ENCODE measurements at regions not wholly inside any gene's neighbourhood (a gene's known extent, or its start where the extent isn't known, plus 50 kb on each side); places are given as distances from the start of the nearest gene placed in this dataset.

GRCh38 chrX:1002611-1003010 is 209.8 kb downstream of the CRLF2 start:
- no peak overlapping the region for H3K4me3 ChIP-seq (ENCODE audit: low read length)
- no peak for TF ChIP-seq CTCF (conservative IDR thresholded peaks at IDR 0.05; ENCODE audit: low read depth, low read length)
- TF ChIP-seq EZH2phosphoT487 (IDR thresholded peaks at IDR 0.05; ENCODE audit: borderline replicate concordance, low read length), result no peak
- no peak for TF ChIP-seq EZH2 (IDR thresholded peaks at IDR 0.05; ENCODE audit: low read length, unreplicated experiment)
- no peaks in the 10 kb centered on the region for H4K20me1 ChIP-seq (ENCODE audit: low read length)
- BruUV-seq (replicated peaks), result no TSS peak
- POLR2A ChIA-PET (ENCODE audit: unreplicated experiment), result no interaction called here
- intact Hi-C loops (cut with micrococcal nuclease), result no loop called here
- no peak overlapping the region for H3K9ac ChIP-seq (ENCODE audit: low read length)
- CTCF ChIA-PET, result no interaction called here
- peaks cover 4% of the 10 kb centered on the region; the same call in 1 of the 2 replicates for H3K27me3 ChIP-seq (ENCODE audit: low read length)
- no peaks in the 10 kb centered on the region for H3K4me1 ChIP-seq (ENCODE audit: insufficient read depth, low read length)
- H3K79me2 ChIP-seq (ENCODE audit: low read length), result no peaks in the 10 kb centered on the region
- no peaks in the 10 kb centered on the region for H3K9me2 ChIP-seq (replicated peaks; ENCODE audit: low read length)
- no peak overlapping the region for H3K4me2 ChIP-seq (ENCODE audit: low read length)
- H3K36me3 ChIP-seq (ENCODE audit: low read depth, low read length), result no peaks in the 10 kb centered on the region
- no peak overlapping the region for H2AFZ ChIP-seq (ENCODE audit: low read length)
- no peaks in the 10 kb centered on the region for H3K9me3 ChIP-seq (ENCODE audit: low read length)
- DNase-seq, result no peak
- no peak for ATAC-seq
- no peak overlapping the region for H3K27ac ChIP-seq (ENCODE audit: low read length)
- no peaks in the 10 kb centered on the region for H3F3A ChIP-seq (ENCODE audit: low read length, unreplicated experiment)

GRCh38 chrX:997631-998137 is 214.8 kb downstream of the CRLF2 start:
- Histone ChIP-seq H3F3A (ENCODE audit: low read length, unreplicated experiment) (no peaks in the 10 kb centered on the region), H2AFZ (ENCODE audit: low read length) (no peak overlapping the region), H3K9me3 (ENCODE audit: low read length) (no peaks in the 10 kb centered on the region), H3K4me3 (ENCODE audit: low read length) (no peak overlapping the region), H3K9me2 (replicated peaks; ENCODE audit: low read length) (no peaks in the 10 kb centered on the region), H3K4me1 (ENCODE audit: insufficient read depth, low read length) (no peaks in the 10 kb centered on the region), H3K36me3 (ENCODE audit: low read depth, low read length) (no peaks in the 10 kb centered on the region), H3K27ac (ENCODE audit: low read length) (no peak overlapping the region), H3K27me3 (ENCODE audit: low read length) (peaks cover 4% of the 10 kb centered on the region; the same call in 1 of the 2 replicates), H3K79me2 (ENCODE audit: low read length) (no peaks in the 10 kb centered on the region), H3K4me2 (ENCODE audit: low read length) (no peak overlapping the region), H4K20me1 (ENCODE audit: low read length) (no peaks in the 10 kb centered on the region), H3K9ac (ENCODE audit: low read length) (no peak overlapping the region)
- no peak for ATAC-seq
- intact Hi-C loops (cut with micrococcal nuclease), result no loop called here
- no peak for DNase-seq
- ChIA-PET POLR2A (ENCODE audit: unreplicated experiment) (no interaction called here), CTCF (no interaction called here)
- BruUV-seq (replicated peaks), result no TSS peak
- TF ChIP-seq EZH2 (IDR thresholded peaks at IDR 0.05; ENCODE audit: low read length, unreplicated experiment) (no peak), CTCF (conservative IDR thresholded peaks at IDR 0.05; ENCODE audit: low read depth, low read length) (no peak), EZH2phosphoT487 (IDR thresholded peaks at IDR 0.05; ENCODE audit: borderline replicate concordance, low read length) (no peak)

GRCh38 chrX:994780-995179 is 217.7 kb downstream of the CRLF2 start:
- TF ChIP-seq EZH2 (IDR thresholded peaks at IDR 0.05; ENCODE audit: low read length, unreplicated experiment), result no peak
- H3K36me3 ChIP-seq (ENCODE audit: low read depth, low read length), result no peaks in the 10 kb centered on the region
- no peak overlapping the region for H3K4me3 ChIP-seq (ENCODE audit: low read length)
- no peaks in the 10 kb centered on the region for H3K79me2 ChIP-seq (ENCODE audit: low read length)
- no peak for ATAC-seq
- no peak overlapping the region for H3K9ac ChIP-seq (ENCODE audit: low read length)
- intact Hi-C loops (cut with micrococcal nuclease), result no loop called here
- no peak overlapping the region for H2AFZ ChIP-seq (ENCODE audit: low read length)
- no peaks in the 10 kb centered on the region for H3K27me3 ChIP-seq (ENCODE audit: low read length)
- ChIA-PET POLR2A (ENCODE audit: unreplicated experiment) (no interaction called here), CTCF (no interaction called here)
- no peaks in the 10 kb centered on the region for H3F3A ChIP-seq (ENCODE audit: low read length, unreplicated experiment)
- H4K20me1 ChIP-seq (ENCODE audit: low read length), result no peaks in the 10 kb centered on the region
- no peaks in the 10 kb centered on the region for H3K4me1 ChIP-seq (ENCODE audit: insufficient read depth, low read length)
- DNase-seq, result no peak
- H3K27ac ChIP-seq (ENCODE audit: low read length), result no peak overlapping the region
- H3K9me2 ChIP-seq (replicated peaks; ENCODE audit: low read length), result no peaks in the 10 kb centered on the region
- H3K9me3 ChIP-seq (ENCODE audit: low read length), result no peaks in the 10 kb centered on the region
- H3K4me2 ChIP-seq (ENCODE audit: low read length), result no peak overlapping the region
- BruUV-seq (replicated peaks), result no TSS peak

Data from PC-3 (cell line).